ENCODE measurements at regions not wholly inside any gene's neighbourhood (a gene's known extent, or its start where the extent isn't known, plus 50 kb on each side); places are given as distances from the start of the nearest gene placed in this dataset.
A peak's percentile ranks its signal among the peaks of the same experiment; 100 is the strongest.

DNA sequence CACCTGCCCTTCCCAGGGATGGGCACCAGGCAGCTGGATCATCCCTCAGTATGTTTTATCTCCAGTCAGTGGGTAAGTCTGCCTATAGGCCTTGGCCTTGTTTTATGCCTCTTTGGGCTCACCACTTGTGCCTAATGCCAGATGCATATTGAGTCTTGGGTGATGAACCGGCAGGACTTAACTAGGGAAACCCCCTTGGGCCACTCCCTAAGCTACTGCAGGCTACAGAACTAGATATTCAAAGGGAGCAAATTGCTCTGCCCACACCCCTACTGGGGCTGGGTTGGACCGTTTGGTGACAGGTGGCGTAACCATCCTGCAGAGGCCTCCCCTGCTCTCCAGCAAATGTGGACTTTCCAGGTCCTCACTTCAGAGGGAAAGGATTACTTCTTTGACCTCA, 115.7 kb upstream of the GDF10 start:
- Histone ChIP-seq H3K9me3 (no peaks in the 10 kb centered on the region), H3K36me3 (no peaks in the 10 kb centered on the region), H3K27me3 (no peaks in the 10 kb centered on the region), H3K4me1 (peaks cover 0 to 22% (median 17%) of the 10 kb centered on the region in 4 donors), H3K27ac (replicated peaks in 1 of 4) (peak overlapping the region in 2 of 4 donors; percentile 62 to 68), H3K4me3 (no peak overlapping the region)
- TF ChIP-seq POLR2AphosphoS5 (IDR thresholded peaks at IDR 0.05) (no peak), EP300 (IDR thresholded peaks at IDR 0.05) (no peak), POLR2A (IDR thresholded peaks at IDR 0.05; ENCODE audit: low read depth) (no peak), CTCF (IDR thresholded peaks at IDR 0.05) (no peak)
- DNase-seq (ENCODE audit: extremely low spot score): peak; percentile 57
- 78% methylated on average over 1 of the region's 3 CpGs for whole genome bisulfite sequencing
- intact Hi-C loops (cut with DNase I): no loop called here

GRCh38 chr10:47184724-47185330, 115.2 kb upstream of the GDF10 start:
- H3K27ac ChIP-seq (replicated peaks in 1 of 4): no peak overlapping the region
- H3K9me3 ChIP-seq: no peaks in the 10 kb centered on the region
- 93% methylated on average over 10 of the region's 11 CpGs for WGBS
- H3K27me3 ChIP-seq: no peaks in the 10 kb centered on the region
- peak; percentile 75 for DNase-seq (ENCODE audit: extremely low spot score)
- H3K36me3 ChIP-seq: no peaks in the 10 kb centered on the region
- H3K4me3 ChIP-seq: no peak overlapping the region
- intact Hi-C loops (cut with DNase I): no loop called here
- TF ChIP-seq POLR2AphosphoS5 (IDR thresholded peaks at IDR 0.05) (no peak), EP300 (IDR thresholded peaks at IDR 0.05) (no peak)
- H3K4me1 ChIP-seq: peaks cover 0 to 22% (median 17%) of the 10 kb centered on the region in 4 donors

DNA sequence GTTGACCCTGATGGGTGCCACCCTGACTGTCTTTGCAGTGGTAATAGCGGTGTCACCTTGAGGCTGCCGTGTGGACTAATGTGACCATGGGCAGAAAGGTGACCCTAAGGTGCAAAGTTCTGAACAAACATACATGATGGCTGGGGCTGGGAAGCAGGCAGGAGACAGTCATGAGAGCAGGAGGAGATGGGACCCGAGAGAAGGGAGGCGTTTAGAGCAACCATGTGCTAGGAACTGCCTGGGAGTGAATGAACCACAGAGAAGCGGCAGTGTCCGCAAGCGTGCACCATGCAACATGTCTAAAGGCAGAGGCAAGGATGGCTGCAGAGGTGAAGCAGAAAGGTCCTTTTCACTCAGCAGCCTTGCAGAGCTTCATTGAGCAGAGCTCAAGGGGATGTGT, 113.1 kb upstream of the GDF10 start:
- no peak overlapping the region for H3K4me3 ChIP-seq
- no peaks in the 10 kb centered on the region for H3K9me3 ChIP-seq
- no peaks in the 10 kb centered on the region for H3K27me3 ChIP-seq
- WGBS: 95% methylated on average over 7 of the region's 7 CpGs
- H3K36me3 ChIP-seq: no peaks in the 10 kb centered on the region
- H3K27ac ChIP-seq (replicated peaks in 1 of 4): no peak overlapping the region
- intact Hi-C loops (cut with DNase I): no loop called here
- TF ChIP-seq POLR2AphosphoS5 (IDR thresholded peaks at IDR 0.05) (no peak), POLR2A (IDR thresholded peaks at IDR 0.05; ENCODE audit: low read depth) (no peak), CTCF (IDR thresholded peaks at IDR 0.05) (no peak), EP300 (IDR thresholded peaks at IDR 0.05) (no peak)
- DNase-seq (ENCODE audit: extremely low spot score): peak; percentile 81
- peaks cover 0 to 19% (median 15%) of the 10 kb centered on the region in 4 donors for H3K4me1 ChIP-seq

DNA sequence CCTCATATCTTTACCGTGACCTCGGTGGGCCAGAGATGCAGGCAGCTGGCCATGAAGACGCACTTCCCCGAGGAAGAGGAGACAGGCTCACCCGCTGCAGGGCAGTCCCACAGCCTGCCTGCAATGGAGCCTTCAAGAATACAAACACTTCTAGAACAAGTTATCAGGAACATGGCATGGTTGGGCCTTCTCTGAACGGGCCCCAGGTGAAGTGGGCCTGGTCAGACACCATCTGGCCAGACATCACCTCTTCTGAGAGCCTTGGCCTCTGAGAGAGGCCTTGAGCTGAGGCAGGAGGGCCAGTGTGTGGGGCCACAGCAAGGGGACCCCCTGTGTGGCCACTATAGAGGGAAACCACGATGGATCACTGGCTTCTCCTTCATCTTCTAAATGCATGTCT, 112.4 kb upstream of the GDF10 start:
- H3K9me3 ChIP-seq: no peaks in the 10 kb centered on the region
- 88% methylated on average over 6 of the region's 7 CpGs for WGBS

DNA sequence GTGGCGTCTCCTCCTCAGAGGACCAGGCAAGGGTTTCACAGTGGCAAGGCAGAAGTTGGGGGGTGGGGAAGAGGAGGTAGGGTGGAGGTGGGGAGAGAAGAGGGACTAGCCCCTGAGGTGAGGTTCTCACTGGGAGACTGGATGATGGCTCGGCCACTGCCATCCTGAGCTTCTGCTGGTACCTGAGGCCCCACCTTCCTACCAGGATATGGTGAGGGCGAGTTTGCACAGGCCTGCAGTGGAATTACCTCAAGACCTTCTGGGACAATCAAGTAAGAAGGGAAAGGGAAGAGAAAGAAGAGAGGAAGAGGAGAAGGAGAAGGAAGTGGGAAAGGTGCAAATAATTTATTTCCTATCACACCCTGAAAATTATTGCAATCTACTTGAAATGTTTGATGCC, 111.8 kb upstream of the GDF10 start:
- intact Hi-C loops (cut with DNase I): no loop called here
- Histone ChIP-seq H3K4me3 (no peak overlapping the region), H3K36me3 (no peaks in the 10 kb centered on the region), H3K9me3 (no peaks in the 10 kb centered on the region), H3K27me3 (no peaks in the 10 kb centered on the region), H3K27ac (replicated peaks in 1 of 4) (no peak overlapping the region), H3K4me1 (peaks cover 0 to 10% (median 7%) of the 10 kb centered on the region in 4 donors)
- TF ChIP-seq CTCF (IDR thresholded peaks at IDR 0.05): no peak
- TF ChIP-seq POLR2A (IDR thresholded peaks at IDR 0.05; ENCODE audit: low read depth): no peak
- TF ChIP-seq POLR2AphosphoS5 (IDR thresholded peaks at IDR 0.05): no peak
- TF ChIP-seq EP300 (IDR thresholded peaks at IDR 0.05): no peak
- DNase-seq (ENCODE audit: extremely low spot score): no peak
- 95% methylated on average over 3 of the region's 3 CpGs for WGBS

More for the DNA sequence above, 112.4 kb upstream of the GDF10 start:
- Histone ChIP-seq H3K27ac (replicated peaks in 1 of 4) (no peak overlapping the region), H3K27me3 (no peaks in the 10 kb centered on the region), H3K4me3 (no peak overlapping the region), H3K4me1 (peaks cover 0 to 13% (median 10%) of the 10 kb centered on the region in 4 donors), H3K36me3 (no peaks in the 10 kb centered on the region)
- peak; percentile 83 for DNase-seq (ENCODE audit: extremely low spot score)
- intact Hi-C loops (cut with DNase I): no loop called here
- no peak for TF ChIP-seq EP300 (IDR thresholded peaks at IDR 0.05)
- no peak for TF ChIP-seq POLR2AphosphoS5 (IDR thresholded peaks at IDR 0.05)
- TF ChIP-seq POLR2A (IDR thresholded peaks at IDR 0.05; ENCODE audit: low read depth): no peak
- no peak for TF ChIP-seq CTCF (IDR thresholded peaks at IDR 0.05)

Measured in esophagus muscularis mucosa (tissue), 4 donors.